Testis (tissue), 2 donors: ENCODE measurements at regions not wholly inside any gene's neighbourhood (a gene's known extent, or its start where the extent isn't known, plus 50 kb on each side); places are given as distances from the start of the nearest gene placed in this dataset.

Experiments
- POLR2A ChIP-seq: fragments of 450-650 bp; IDR thresholded peaks from one replicate; pipeline ENCODE4 v1.6.1; 2017; ENCODE audit warnings: antibody characterized with exemption, mild to moderate bottlenecking, moderate library complexity
- TF ChIP-seq, protein P1 (sequence below), 3 experiments: fragments of 450-650 bp in 2 of 3; fragments of 200-600 bp in 1 of 3; sonication (generic) in 1 of 3; IDR thresholded peaks; one replicate each; pipeline ENCODE4 v1.5.1; 2016 to 2019; ENCODE audit warnings: antibody characterized with exemption in 3 of 3, mild to moderate bottlenecking in 2 of 3, moderate library complexity in 1 of 3

DNA sequence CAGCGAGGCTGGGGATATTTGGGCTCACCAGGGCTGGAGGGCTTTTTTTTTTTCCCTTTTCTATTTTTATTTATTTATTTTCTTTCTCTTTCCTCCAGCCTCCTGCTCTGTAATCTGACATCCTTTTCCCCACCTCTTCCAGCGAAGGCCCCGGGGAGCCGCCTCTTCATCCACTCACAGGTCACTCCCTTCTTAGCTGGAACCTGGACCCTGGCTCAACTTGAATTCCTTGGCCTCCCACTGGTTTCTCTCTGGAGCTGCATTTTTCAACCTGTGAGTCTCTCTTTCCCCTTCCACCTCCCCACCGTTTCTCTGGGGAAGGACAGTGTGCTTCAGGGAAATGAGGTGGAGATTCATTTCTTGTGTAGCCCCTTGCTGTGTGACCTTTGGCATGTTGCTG lies 82.0 kb downstream of the MRM1 start:
- no peak for TF ChIP-seq POLR2A
- TF ChIP-seq, protein P1, sequence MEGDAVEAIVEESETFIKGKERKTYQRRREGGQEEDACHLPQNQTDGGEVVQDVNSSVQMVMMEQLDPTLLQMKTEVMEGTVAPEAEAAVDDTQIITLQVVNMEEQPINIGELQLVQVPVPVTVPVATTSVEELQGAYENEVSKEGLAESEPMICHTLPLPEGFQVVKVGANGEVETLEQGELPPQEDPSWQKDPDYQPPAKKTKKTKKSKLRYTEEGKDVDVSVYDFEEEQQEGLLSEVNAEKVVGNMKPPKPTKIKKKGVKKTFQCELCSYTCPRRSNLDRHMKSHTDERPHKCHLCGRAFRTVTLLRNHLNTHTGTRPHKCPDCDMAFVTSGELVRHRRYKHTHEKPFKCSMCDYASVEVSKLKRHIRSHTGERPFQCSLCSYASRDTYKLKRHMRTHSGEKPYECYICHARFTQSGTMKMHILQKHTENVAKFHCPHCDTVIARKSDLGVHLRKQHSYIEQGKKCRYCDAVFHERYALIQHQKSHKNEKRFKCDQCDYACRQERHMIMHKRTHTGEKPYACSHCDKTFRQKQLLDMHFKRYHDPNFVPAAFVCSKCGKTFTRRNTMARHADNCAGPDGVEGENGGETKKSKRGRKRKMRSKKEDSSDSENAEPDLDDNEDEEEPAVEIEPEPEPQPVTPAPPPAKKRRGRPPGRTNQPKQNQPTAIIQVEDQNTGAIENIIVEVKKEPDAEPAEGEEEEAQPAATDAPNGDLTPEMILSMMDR (IDR thresholded peaks at IDR 0.05) = no peak
